HepG2 (cell line): ENCODE measurements at regions not wholly inside any gene's neighbourhood (a gene's known extent, or its start where the extent isn't known, plus 50 kb on each side); places are given as distances from the start of the nearest gene placed in this dataset.

Experiments
- AKAP8 ChIP-seq: sonication (generic); formaldehyde crosslinking; IDR thresholded peaks from 2 replicates; pipeline ENCODE4 v1.5.1; 2020; ENCODE audit warnings: mild to moderate bottlenecking, missing genetic modification reagents
- HMG20A ChIP-seq: IDR thresholded peaks from 2 replicates; pipeline ENCODE4 v1.6.1; 2016; ENCODE audit warnings: borderline replicate concordance
- HNRNPL ChIP-seq: fragments of 200-400 bp; formaldehyde crosslinking; IDR thresholded peaks from 2 replicates; pipeline ENCODE4 v1.6.1; 2017; ENCODE audit warnings: mild to moderate bottlenecking, low read depth, low read length
- KLF11 ChIP-seq: IDR thresholded peaks from 2 replicates; pipeline ENCODE4 v1.6.1; 2016; ENCODE audit warnings: missing compliant biosample characterization
- MAZ ChIP-seq, 2 experiments: sonication (generic) in 1 of 2; formaldehyde crosslinking in 1 of 2; IDR thresholded peaks; 2 replicates each; pipeline versions ENCODE4 v1.5.0 to v1.6.1; 2012 to 2020; ENCODE audit warnings: low read depth in 2 of 2, mild to moderate bottlenecking in 2 of 2, borderline replicate concordance in 1 of 2, improper control_type of control experiment in 1 of 2, low read length in 1 of 2, missing genetic modification reagents in 1 of 2, moderate library complexity in 1 of 2
- NFIC ChIP-seq: IDR thresholded peaks from 2 replicates; pipeline ENCODE4 v1.6.1; 2012; ENCODE audit warnings: mild to moderate bottlenecking, low read length, inconsistent platforms
- RCOR2 ChIP-seq: IDR thresholded peaks from 2 replicates; pipeline ENCODE4 v1.6.1; 2016; ENCODE audit warnings: missing biosample characterization, missing genetic modification reagents
- SOX13 ChIP-seq, 3 experiments: fragments of 450-650 bp in 1 of 3; sonication (generic) in 1 of 3; formaldehyde crosslinking in 1 of 3; IDR thresholded peaks in 2 of 3; conservative IDR thresholded peaks in 1 of 3; 2 replicates each; pipeline versions ENCODE4 v1.5.0 to v1.6.1; 2016 to 2020; ENCODE audit warnings: antibody characterized with exemption in 1 of 3, mild to moderate bottlenecking in 1 of 3, missing compliant biosample characterization in 1 of 3, missing genetic modification reagents in 1 of 3, moderate library complexity in 1 of 3
- ZBTB20 ChIP-seq: sonication (generic); formaldehyde crosslinking; IDR thresholded peaks from 2 replicates; pipeline ENCODE4 v1.8.1; 2023; ENCODE audit warnings: missing genetic modification reagents, low read depth, mild to moderate bottlenecking, borderline replicate concordance
- ZEB1 ChIP-seq: IDR thresholded peaks from 2 replicates; pipeline ENCODE4 v1.6.1; 2012; ENCODE audit warnings: mild to moderate bottlenecking, low read depth, inconsistent platforms; ENCODE audit not compliant: insufficient replicate concordance
- ZNF543 ChIP-seq: sonication (generic); formaldehyde crosslinking; IDR thresholded peaks from 2 replicates; pipeline ENCODE4 v1.4.0; 2020; ENCODE audit warnings: mild to moderate bottlenecking, missing genetic modification reagents
- ZNF546 ChIP-seq: sonication (generic); formaldehyde crosslinking; conservative IDR thresholded peaks from 2 replicates; pipeline ENCODE4 v1.8.1; 2023; ENCODE audit warnings: mild to moderate bottlenecking, missing genetic modification reagents
- ZNF605 ChIP-seq: sonication (generic); formaldehyde crosslinking; IDR thresholded peaks from 2 replicates; pipeline ENCODE4 v1.8.0; 2022; ENCODE audit warnings: mild to moderate bottlenecking, missing genetic modification reagents
- TF ChIP-seq, protein P1 (sequence below): sonication (generic); formaldehyde crosslinking; IDR thresholded peaks from 2 replicates; pipeline ENCODE4 v1.4.0; 2020; ENCODE audit warnings: mild to moderate bottlenecking, low read depth, missing genetic modification reagents
- TF ChIP-seq, protein P2 (sequence below): sonication (generic); formaldehyde crosslinking; IDR thresholded peaks from 2 replicates; pipeline ENCODE4 v1.4.0; 2020; ENCODE audit warnings: missing genetic modification reagents, mild to moderate bottlenecking, borderline replicate concordance
- TF ChIP-seq, protein P3 (sequence below): sonication (generic); formaldehyde crosslinking; IDR thresholded peaks from 2 replicates; pipeline ENCODE4 v1.4.0; 2020; ENCODE audit warnings: missing genetic modification reagents
- TF ChIP-seq, protein P4 (sequence below): sonication (generic); formaldehyde crosslinking; conservative IDR thresholded peaks from 2 replicates; pipeline ENCODE4 v1.4.0; 2020; ENCODE audit warnings: missing genetic modification reagents

DNA sequence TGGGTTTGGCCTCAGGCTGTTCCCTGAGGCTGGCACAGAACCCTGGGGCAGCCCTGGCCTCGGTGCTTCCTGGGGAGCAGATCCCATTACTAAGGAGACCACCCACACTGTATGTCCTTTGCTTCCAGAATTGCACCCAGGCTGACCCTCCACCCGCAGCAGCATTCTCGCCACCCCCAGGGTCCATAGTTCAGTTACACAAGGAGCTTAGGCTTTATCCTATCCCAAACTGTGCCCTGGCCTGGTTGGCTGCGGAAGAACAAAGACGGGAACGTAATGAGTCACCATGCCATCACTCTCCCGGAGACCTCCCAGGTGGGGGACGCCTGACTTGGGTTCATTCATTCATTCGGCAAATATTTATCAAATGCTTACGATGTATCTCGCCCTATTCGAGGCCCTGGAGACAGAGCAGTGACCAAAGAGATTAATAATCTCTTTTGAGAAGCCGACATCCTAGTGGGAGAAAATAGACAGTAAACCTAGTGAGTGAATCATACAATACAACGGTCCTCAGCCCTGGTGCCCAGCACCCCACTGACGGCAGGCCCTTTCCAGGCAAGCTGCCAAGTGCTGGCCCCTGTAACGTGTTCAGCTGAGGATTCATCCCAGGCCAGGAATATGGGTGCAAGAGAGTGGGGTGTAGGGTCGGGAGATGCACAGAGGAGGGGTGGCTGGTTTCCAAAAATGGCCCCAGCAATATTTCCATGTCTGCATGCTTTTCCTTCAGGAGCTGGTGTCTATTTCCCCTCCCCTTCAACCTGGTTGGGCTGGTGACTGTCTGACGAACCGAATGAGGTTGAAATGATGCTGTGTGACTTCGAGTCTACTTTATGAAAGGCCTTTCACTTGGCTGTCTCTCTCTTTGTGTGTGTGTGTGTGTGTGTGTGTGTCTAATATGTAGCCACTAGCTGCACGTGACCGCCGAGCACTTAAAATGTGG is 134.2 kb downstream of the MGAT5B start (continued):
- no peak for TF ChIP-seq ZEB1
- peak; percentile 94 for TF ChIP-seq RCOR2 (CRISPR knock-in tag)
- peak; percentile 52; the same call in 1 of the 2 replicates for TF ChIP-seq ZNF605 (CRISPR knock-in tag)
- TF ChIP-seq, protein P1, sequence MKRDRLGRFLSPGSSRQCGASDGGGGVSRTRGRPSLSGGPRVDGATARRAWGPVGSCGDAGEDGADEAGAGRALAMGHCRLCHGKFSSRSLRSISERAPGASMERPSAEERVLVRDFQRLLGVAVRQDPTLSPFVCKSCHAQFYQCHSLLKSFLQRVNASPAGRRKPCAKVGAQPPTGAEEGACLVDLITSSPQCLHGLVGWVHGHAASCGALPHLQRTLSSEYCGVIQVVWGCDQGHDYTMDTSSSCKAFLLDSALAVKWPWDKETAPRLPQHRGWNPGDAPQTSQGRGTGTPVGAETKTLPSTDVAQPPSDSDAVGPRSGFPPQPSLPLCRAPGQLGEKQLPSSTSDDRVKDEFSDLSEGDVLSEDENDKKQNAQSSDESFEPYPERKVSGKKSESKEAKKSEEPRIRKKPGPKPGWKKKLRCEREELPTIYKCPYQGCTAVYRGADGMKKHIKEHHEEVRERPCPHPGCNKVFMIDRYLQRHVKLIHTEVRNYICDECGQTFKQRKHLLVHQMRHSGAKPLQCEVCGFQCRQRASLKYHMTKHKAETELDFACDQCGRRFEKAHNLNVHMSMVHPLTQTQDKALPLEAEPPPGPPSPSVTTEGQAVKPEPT (CRISPR knock-in tag) = peak; percentile 74; the same call in 1 of the 2 replicates
- peak; percentile 74 for TF ChIP-seq SOX13 (IDR thresholded peaks at IDR 0.05)
- TF ChIP-seq SOX13 (CRISPR knock-in tag; conservative IDR thresholded peaks at IDR 0.05 in 1 of 2, IDR thresholded peaks at IDR 0.05 in 1 of 2) = peak in 1 of 2 experiments; percentile 93; a peak in 2 of 4 replicates
- peak; percentile 87 for TF ChIP-seq NFIC
- no peak for TF ChIP-seq ZNF546 (CRISPR knock-in tag)
- TF ChIP-seq MAZ (IDR thresholded peaks at IDR 0.05; ENCODE audit: borderline replicate concordance, low read depth, low read length) = no peak; the same call in none of the 2 replicates
- peak; percentile 73 for TF ChIP-seq MAZ (CRISPR knock-in tag; IDR thresholded peaks at IDR 0.05; ENCODE audit: low read depth)
- TF ChIP-seq, protein P2, sequence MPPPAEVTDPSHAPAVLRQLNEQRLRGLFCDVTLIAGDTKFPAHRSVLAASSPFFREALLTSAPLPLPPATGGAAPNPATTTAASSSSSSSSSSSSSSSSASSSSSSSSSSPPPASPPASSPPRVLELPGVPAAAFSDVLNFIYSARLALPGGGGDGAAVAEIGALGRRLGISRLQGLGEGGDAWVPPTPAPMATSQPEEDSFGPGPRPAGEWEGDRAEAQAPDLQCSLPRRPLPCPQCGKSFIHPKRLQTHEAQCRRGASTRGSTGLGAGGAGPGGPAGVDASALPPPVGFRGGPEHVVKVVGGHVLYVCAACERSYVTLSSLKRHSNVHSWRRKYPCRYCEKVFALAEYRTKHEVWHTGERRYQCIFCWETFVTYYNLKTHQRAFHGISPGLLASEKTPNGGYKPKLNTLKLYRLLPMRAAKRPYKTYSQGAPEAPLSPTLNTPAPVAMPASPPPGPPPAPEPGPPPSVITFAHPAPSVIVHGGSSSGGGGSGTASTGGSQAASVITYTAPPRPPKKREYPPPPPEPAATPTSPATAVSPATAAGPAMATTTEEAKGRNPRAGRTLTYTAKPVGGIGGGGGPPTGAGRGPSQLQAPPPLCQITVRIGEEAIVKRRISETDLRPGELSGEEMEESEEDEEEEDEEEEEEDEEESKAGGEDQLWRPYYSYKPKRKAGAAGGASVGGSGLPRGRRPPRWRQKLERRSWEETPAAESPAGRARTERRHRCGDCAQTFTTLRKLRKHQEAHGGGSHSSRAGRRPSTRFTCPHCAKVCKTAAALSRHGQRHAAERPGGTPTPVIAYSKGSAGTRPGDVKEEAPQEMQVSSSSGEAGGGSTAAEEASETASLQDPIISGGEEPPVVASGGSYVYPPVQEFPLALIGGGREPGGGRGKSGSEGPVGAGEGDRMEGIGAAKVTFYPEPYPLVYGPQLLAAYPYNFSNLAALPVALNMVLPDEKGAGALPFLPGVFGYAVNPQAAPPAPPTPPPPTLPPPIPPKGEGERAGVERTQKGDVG (CRISPR knock-in tag) = peak; percentile 65; the same call in 1 of the 2 replicates
- TF ChIP-seq, protein P3, sequence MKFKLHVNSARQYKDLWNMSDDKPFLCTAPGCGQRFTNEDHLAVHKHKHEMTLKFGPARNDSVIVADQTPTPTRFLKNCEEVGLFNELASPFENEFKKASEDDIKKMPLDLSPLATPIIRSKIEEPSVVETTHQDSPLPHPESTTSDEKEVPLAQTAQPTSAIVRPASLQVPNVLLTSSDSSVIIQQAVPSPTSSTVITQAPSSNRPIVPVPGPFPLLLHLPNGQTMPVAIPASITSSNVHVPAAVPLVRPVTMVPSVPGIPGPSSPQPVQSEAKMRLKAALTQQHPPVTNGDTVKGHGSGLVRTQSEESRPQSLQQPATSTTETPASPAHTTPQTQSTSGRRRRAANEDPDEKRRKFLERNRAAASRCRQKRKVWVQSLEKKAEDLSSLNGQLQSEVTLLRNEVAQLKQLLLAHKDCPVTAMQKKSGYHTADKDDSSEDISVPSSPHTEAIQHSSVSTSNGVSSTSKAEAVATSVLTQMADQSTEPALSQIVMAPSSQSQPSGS (CRISPR knock-in tag) = peak; percentile 66; the same call in 1 of the 2 replicates
- TF ChIP-seq KLF11 (CRISPR knock-in tag) = 0 out of 2 replicates have a peak, but pooled peaks have one; percentile 52
- TF ChIP-seq HNRNPL = peak; percentile 48; the same call in 1 of the 2 replicates
- TF ChIP-seq AKAP8 (CRISPR knock-in tag) = peak; percentile 59; the same call in 1 of the 2 replicates
- TF ChIP-seq HMG20A (CRISPR knock-in tag) = peak; percentile 97
- TF ChIP-seq, protein P4, sequence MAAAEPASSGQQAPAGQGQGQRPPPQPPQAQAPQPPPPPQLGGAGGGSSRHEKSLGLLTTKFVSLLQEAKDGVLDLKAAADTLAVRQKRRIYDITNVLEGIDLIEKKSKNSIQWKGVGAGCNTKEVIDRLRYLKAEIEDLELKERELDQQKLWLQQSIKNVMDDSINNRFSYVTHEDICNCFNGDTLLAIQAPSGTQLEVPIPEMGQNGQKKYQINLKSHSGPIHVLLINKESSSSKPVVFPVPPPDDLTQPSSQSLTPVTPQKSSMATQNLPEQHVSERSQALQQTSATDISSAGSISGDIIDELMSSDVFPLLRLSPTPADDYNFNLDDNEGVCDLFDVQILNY (CRISPR knock-in tag) = no peak
- TF ChIP-seq ZNF543 (CRISPR knock-in tag) = peak; percentile 48; the same call in 1 of the 2 replicates
- TF ChIP-seq ZBTB20 = 0 out of 2 replicates have a peak, but pooled peaks have one; percentile 35
